ENCODE measurements at regions not wholly inside any gene's neighbourhood (a gene's known extent, or its start where the extent isn't known, plus 50 kb on each side); places are given as distances from the start of the nearest gene placed in this dataset.
"Not testable (repeated sequence)": the region's sequence is repeated elsewhere in the genome, so short reads cannot be mapped to it uniquely, and the experiment has no call there.

- no peak for DNase-seq
These were observed 199.4 kb downstream of the CHIC2 start for GRCh38 chr4:53865054-53865453.

GRCh38 chr4:53863736-53864365, 200.6 kb downstream of the CHIC2 start:
- no peak for DNase-seq

- DNase-seq, result no peak
These were observed 201.2 kb downstream of the CHIC2 start for GRCh38 chr4:53863158-53863557.

GRCh38 chr4:53861856-53862610, 202.4 kb downstream of the CHIC2 start:
- DNase-seq, result peak; percentile 35

GRCh38 chr4:53859305-53859704, 205.1 kb downstream of the CHIC2 start:
- DNase-seq, result no peak

GRCh38 chr4:53858744-53859143, 205.7 kb downstream of the CHIC2 start:
- no peak for DNase-seq

GRCh38 chr4:53855581-53856250, 208.7 kb downstream of the CHIC2 start:
- DNase-seq, result no peak

- DNase-seq, result no peak
These were observed 209.3 kb downstream of the CHIC2 start for GRCh38 chr4:53854991-53855568.

- DNase-seq, result no peak
These were observed 212.1 kb downstream of the CHIC2 start for GRCh38 chr4:53852343-53852742.

GRCh38 chr4:53847965-53848364, 216.4 kb downstream of the CHIC2 start:
- peak; percentile 22 for DNase-seq

- no peak for DNase-seq
These were observed 219.9 kb downstream of the CHIC2 start for GRCh38 chr4:53844551-53844950.

- DNase-seq, result no peak
These were observed 220.3 kb downstream of the CHIC2 start for GRCh38 chr4:53844133-53844532.

GRCh38 chr4:53841711-53842110, 222.7 kb downstream of the CHIC2 start:
- no peak for DNase-seq

- DNase-seq, result no peak
These were observed 223.8 kb downstream of the CHIC2 start for GRCh38 chr4:53840643-53841042.

GRCh38 chr4:53833302-53834003, 231.0 kb downstream of the CHIC2 start:
- DNase-seq, result not testable (repeated sequence)

GRCh38 chr4:53832549-53832948, 231.9 kb downstream of the CHIC2 start:
- no peak for DNase-seq

GRCh38 chr4:53830511-53830910, 233.9 kb downstream of the CHIC2 start:
- no peak for DNase-seq

GRCh38 chr4:53821179-53821851, 230.0 kb upstream of the LNX1 start:
- DNase-seq, result no peak

GRCh38 chr4:53818104-53818503, 226.8 kb upstream of the LNX1 start:
- DNase-seq, result no peak

GRCh38 chr4:53816561-53816960, 225.3 kb upstream of the LNX1 start:
- no peak for DNase-seq

GRCh38 chr4:53815281-53815680, 224.0 kb upstream of the LNX1 start:
- no peak for DNase-seq

- DNase-seq, result no peak
These were observed 222.7 kb upstream of the LNX1 start for GRCh38 chr4:53813998-53814397.

- DNase-seq, result no peak
These were observed 219.4 kb upstream of the LNX1 start for GRCh38 chr4:53810643-53811042.

All from NCI-H774 (cell line).